Activated CD8-positive, alpha-beta memory T cell treated with anti-CD3 and anti-CD28 coated beads for 1 hour (primary cell): ENCODE measurements at regions not wholly inside any gene's neighbourhood (a gene's known extent, or its start where the extent isn't known, plus 50 kb on each side); places are given as distances from the start of the nearest gene placed in this dataset.

Source experiments
- DNase-seq, 2 donors: peaks; one replicate each; pipeline ENCODE4 v3.0.0-alpha.2; 2020; ENCODE audit warnings: low read depth in 1 of 2; ENCODE audit errors: extremely low read depth in 1 of 2

GRCh38 chr16:73248316-73248715 is 200.4 kb upstream of the ZFHX3 start:
- DNase-seq, result no peak

GRCh38 chr16:73240920-73241319 is 193.0 kb upstream of the ZFHX3 start:
- no peak for DNase-seq

- DNase-seq, result no peak
Observed at GRCh38 chr16:73237601-73238000, 189.7 kb upstream of the ZFHX3 start.

- no peak for DNase-seq
Observed at GRCh38 chr16:73234496-73234895, 186.6 kb upstream of the ZFHX3 start.

GRCh38 chr16:73233846-73234424 is 186.0 kb upstream of the ZFHX3 start:
- DNase-seq, result no peak

GRCh38 chr16:73233329-73233765 is 185.4 kb upstream of the ZFHX3 start:
- no peak for DNase-seq

- DNase-seq, result no peak
Observed at GRCh38 chr16:73232555-73233328, 184.8 kb upstream of the ZFHX3 start.

- DNase-seq, result no peak
Observed at GRCh38 chr16:73231944-73232554, 184.1 kb upstream of the ZFHX3 start.

- no peak for DNase-seq
Observed at GRCh38 chr16:73231379-73231778, 183.5 kb upstream of the ZFHX3 start.

- no peak for DNase-seq
Observed at GRCh38 chr16:73230651-73231050, 182.7 kb upstream of the ZFHX3 start.

- DNase-seq, result no peak
Observed at GRCh38 chr16:73228649-73229048, 180.7 kb upstream of the ZFHX3 start.

- DNase-seq, result no peak
Observed at GRCh38 chr16:73226675-73227074, 178.7 kb upstream of the ZFHX3 start.

- DNase-seq, result no peak
Observed at GRCh38 chr16:73225983-73226382, 178.1 kb upstream of the ZFHX3 start.

- no peak for DNase-seq
Observed at GRCh38 chr16:73220836-73221235, 172.9 kb upstream of the ZFHX3 start.

GRCh38 chr16:73219176-73219575 is 171.2 kb upstream of the ZFHX3 start:
- DNase-seq, result no peak

GRCh38 chr16:73217654-73218053 is 169.7 kb upstream of the ZFHX3 start:
- no peak for DNase-seq

- no peak for DNase-seq
Observed at GRCh38 chr16:73216932-73217331, 169.0 kb upstream of the ZFHX3 start.

- no peak for DNase-seq
Observed at GRCh38 chr16:73215678-73216377, 167.9 kb upstream of the ZFHX3 start.

GRCh38 chr16:73214825-73215677 is 167.1 kb upstream of the ZFHX3 start:
- DNase-seq, result no peak

GRCh38 chr16:73213732-73214455 is 166.0 kb upstream of the ZFHX3 start:
- no peak for DNase-seq
